ENCODE measurements at regions not wholly inside any gene's neighbourhood (a gene's known extent, or its start where the extent isn't known, plus 50 kb on each side); places are given as distances from the start of the nearest gene placed in this dataset.

- DNase-seq (ENCODE audit: low spot score), result no peak
These were observed 1768.2 kb downstream of the SUCLG1 start for GRCh38 chr2:82690757-82691411.

- DNase-seq (ENCODE audit: low spot score), result no peak
These were observed 1783.9 kb downstream of the SUCLG1 start for GRCh38 chr2:82675186-82675585.

- no peak for DNase-seq (ENCODE audit: low spot score)
These were observed 1784.4 kb downstream of the SUCLG1 start for GRCh38 chr2:82674652-82675051.

GRCh38 chr2:82667491-82667890, 1791.6 kb downstream of the SUCLG1 start:
- DNase-seq (ENCODE audit: low spot score), result no peak

GRCh38 chr2:82665691-82666090, 1793.4 kb downstream of the SUCLG1 start:
- no peak for DNase-seq (ENCODE audit: low spot score)

- no peak for DNase-seq (ENCODE audit: low spot score)
These were observed 1802.0 kb downstream of the SUCLG1 start for GRCh38 chr2:82657106-82657505.

- DNase-seq (ENCODE audit: low spot score), result no peak
These were observed 1802.7 kb downstream of the SUCLG1 start for GRCh38 chr2:82656420-82656819.

GRCh38 chr2:82652117-82652516, 1807.0 kb downstream of the SUCLG1 start:
- DNase-seq (ENCODE audit: low spot score), result no peak

GRCh38 chr2:82650038-82650437, 1809.0 kb downstream of the SUCLG1 start:
- no peak for DNase-seq (ENCODE audit: low spot score)

- DNase-seq (ENCODE audit: low spot score), result no peak
These were observed 1817.4 kb downstream of the SUCLG1 start for GRCh38 chr2:82641598-82642180.

GRCh38 chr2:82636402-82637020, 1822.6 kb downstream of the SUCLG1 start:
- DNase-seq (ENCODE audit: low spot score), result no peak

GRCh38 chr2:82599021-82599420, 1860.1 kb downstream of the SUCLG1 start:
- DNase-seq (ENCODE audit: low spot score), result no peak

GRCh38 chr2:82596581-82596980, 1862.5 kb downstream of the SUCLG1 start:
- no peak for DNase-seq (ENCODE audit: low spot score)

- no peak for DNase-seq (ENCODE audit: low spot score)
These were observed 1867.4 kb downstream of the SUCLG1 start for GRCh38 chr2:82591718-82592117.

GRCh38 chr2:82576656-82577055, 1882.4 kb downstream of the SUCLG1 start:
- no peak for DNase-seq (ENCODE audit: low spot score)

- no peak for DNase-seq (ENCODE audit: low spot score)
These were observed 1919.8 kb downstream of the SUCLG1 start for GRCh38 chr2:82539280-82539621.

GRCh38 chr2:82538590-82539279, 1920.3 kb downstream of the SUCLG1 start:
- no peak for DNase-seq (ENCODE audit: low spot score)

- no peak for DNase-seq (ENCODE audit: low spot score)
These were observed 1930.8 kb downstream of the SUCLG1 start for GRCh38 chr2:82528288-82528687.

GRCh38 chr2:82527124-82527523, 1932.0 kb downstream of the SUCLG1 start:
- DNase-seq (ENCODE audit: low spot score), result no peak

- no peak for DNase-seq (ENCODE audit: low spot score)
These were observed 1932.8 kb downstream of the SUCLG1 start for GRCh38 chr2:82526277-82526676.

- DNase-seq (ENCODE audit: low spot score), result no peak
These were observed 1933.3 kb downstream of the SUCLG1 start for GRCh38 chr2:82525744-82526143.

- DNase-seq (ENCODE audit: low spot score), result no peak
These were observed 1934.3 kb downstream of the SUCLG1 start for GRCh38 chr2:82524826-82525225.

GRCh38 chr2:82511894-82512293, 1947.2 kb downstream of the SUCLG1 start:
- DNase-seq (ENCODE audit: low spot score), result no peak

All from hematopoietic multipotent progenitor cell treated with erythropoietin and hydrocortisone succinate and interleukin-3 and kit ligand, for 15 days (in vitro differentiated cells).